H1 (cell line): ENCODE measurements at regions not wholly inside any gene's neighbourhood (a gene's known extent, or its start where the extent isn't known, plus 50 kb on each side); places are given as distances from the start of the nearest gene placed in this dataset.

Source experiments
- CTCF ChIA-PET: fragments of 300-600 bp; sonication (Branson Sonifier 250); formaldehyde crosslinking; loops from one replicate; lab custom pipeline; 2021; ENCODE audit not compliant: partially characterized antibody; lab: Charles Lee
- POLR2A ChIA-PET: fragments of 300-600 bp; sonication (Branson Sonifier 250); formaldehyde crosslinking; loops from one replicate; lab custom pipeline; 2021; ENCODE audit warnings: inconsistent platforms; ENCODE audit not compliant: partially characterized antibody; lab: Charles Lee
- DNase-seq, 2 experiments: peaks; one replicate each; pipeline versions ENCODE4 v3.0.0 to v3.0.0-alpha.2; 2010 to 2022; ENCODE audit warnings: low spot score in 2 of 2, low read depth in 1 of 2, mixed read lengths in 1 of 2
- FAIRE-seq: peaks from 2 replicates; lab custom pipeline; 2011; peaks lifted over from hg19 to GRCh38; lab: Jason Lieb, UNC
- H2AFZ ChIP-seq: 2 replicates; pipeline ENCODE4 v1.8.1; 2012; ENCODE audit warnings: low read length, inconsistent platforms
- H2AK5ac ChIP-seq: 2 replicates; pipeline ENCODE4 v1.6.1; 2013; ENCODE audit warnings: low read depth, low read length
- H2BK120ac ChIP-seq: replicated peaks from 2 replicates; pipeline ENCODE3; 2013; ENCODE audit warnings: low read depth, low read length, inconsistent platforms
- H2BK12ac ChIP-seq: 2 replicates; pipeline ENCODE4 v1.6.1; 2013; ENCODE audit warnings: low read depth, low read length
- H2BK15ac ChIP-seq: 2 replicates; pipeline ENCODE4 v1.6.1; 2013; ENCODE audit warnings: low read length
- H2BK20ac ChIP-seq: 2 replicates; pipeline ENCODE4 v1.6.1; 2013; ENCODE audit warnings: low read length
- H2BK5ac ChIP-seq: 2 replicates; pipeline ENCODE4 v1.6.1; 2013; ENCODE audit warnings: low read depth, low read length
- H3K14ac ChIP-seq: 2 replicates; pipeline ENCODE4 v1.6.1; 2013; ENCODE audit warnings: inconsistent platforms; ENCODE audit not compliant: insufficient read length
- H3K18ac ChIP-seq: 2 replicates; pipeline ENCODE4 v1.6.1; 2013; ENCODE audit warnings: low read length; ENCODE audit errors: extremely low read depth
- H3K23ac ChIP-seq: 2 replicates; pipeline ENCODE4 v1.6.1; 2013; ENCODE audit warnings: inconsistent platforms; ENCODE audit not compliant: insufficient read length
- H3K23me2 ChIP-seq: 2 replicates; pipeline ENCODE4 v1.6.1; 2013; ENCODE audit warnings: low read depth, low read length
- H3K27ac ChIP-seq: 2 replicates; pipeline ENCODE4 v1.6.1; 2011; ENCODE audit warnings: low read depth, low read length, inconsistent platforms
- H3K27me3 ChIP-seq, 4 experiments: replicated peaks in 1 of 4; 1 replicate in 1 of 4; 2 replicates in 3 of 4; pipeline versions ENCODE4 v1.6.1 to v1.8.1; 2011 to 2013; ENCODE audit warnings: low read length in 3 of 4, mild to moderate bottlenecking in 3 of 4, inconsistent platforms in 2 of 4, mixed read lengths in 2 of 4, moderate library complexity in 1 of 4; ENCODE audit not compliant: control insufficient read depth in 3 of 4, insufficient read depth in 3 of 4; ENCODE audit errors: extremely low read depth in 1 of 4
- H3K36me3 ChIP-seq, 4 experiments: 2 replicates each; pipeline versions ENCODE4 v1.6.1 to v1.8.1; 2011 to 2013; ENCODE audit warnings: mild to moderate bottlenecking in 4 of 4, low read length in 3 of 4, moderate library complexity in 2 of 4, control low read depth in 1 of 4, inconsistent platforms in 1 of 4; ENCODE audit not compliant: insufficient read depth in 4 of 4, control insufficient read depth in 2 of 4
- H3K4ac ChIP-seq: replicated peaks from 2 replicates; pipeline ENCODE3; 2013; ENCODE audit warnings: low read length, low read depth, mixed read lengths, inconsistent platforms; ENCODE audit not compliant: insufficient read length
- H3K4me1 ChIP-seq, 4 experiments: replicated peaks in 1 of 4; 1 replicate in 1 of 4; 2 replicates in 3 of 4; pipeline versions ENCODE4 v1.6.1 to v1.8.1; 2011 to 2013; ENCODE audit warnings: low read length in 3 of 4, inconsistent platforms in 2 of 4, mixed read lengths in 1 of 4; ENCODE audit not compliant: insufficient read depth in 4 of 4, control insufficient read depth in 3 of 4
- H3K4me2 ChIP-seq, 2 experiments: 2 replicates each; pipeline versions ENCODE4 v1.6.1 to v1.8.1; 2011 to 2013; ENCODE audit warnings: low read depth in 2 of 2, low read length in 2 of 2, control low read depth in 1 of 2, inconsistent platforms in 1 of 2, mild to moderate bottlenecking in 1 of 2; ENCODE audit not compliant: insufficient read depth in 1 of 2
- H3K4me3 ChIP-seq, 4 experiments: fragments of 200-600, 300-600 bp in 1 of 4; sonication (generic), shearing (Covaris generic), sonication (Bioruptor Twin) in 1 of 4; 2 replicates each; pipeline versions ENCODE4 v1.5.1 to v1.8.1; 2011 to 2016; ENCODE audit warnings: low read length in 4 of 4, low read depth in 3 of 4, control low read depth in 2 of 4, inconsistent platforms in 2 of 4, mild to moderate bottlenecking in 2 of 4, mixed read lengths in 1 of 4, moderate library complexity in 1 of 4; ENCODE audit not compliant: insufficient read depth in 2 of 4; ENCODE audit errors: extremely low read depth in 1 of 4
- H3K56ac ChIP-seq: replicated peaks from 2 replicates; pipeline ENCODE3; 2013; ENCODE audit warnings: low read depth, mild to moderate bottlenecking, mixed read lengths, low read length, inconsistent platforms; ENCODE audit not compliant: insufficient read length
- H3K79me1 ChIP-seq: 2 replicates; pipeline ENCODE4 v1.6.1; 2013; ENCODE audit warnings: low read depth, low read length, control low read depth
- H3K79me2 ChIP-seq, 2 experiments: 2 replicates each; pipeline versions ENCODE4 v1.6.1 to v1.8.1; 2012 to 2013; ENCODE audit warnings: low read length in 2 of 2, mild to moderate bottlenecking in 2 of 2, inconsistent platforms in 1 of 2; ENCODE audit not compliant: insufficient read depth in 2 of 2, control insufficient read depth in 1 of 2
- H3K9ac ChIP-seq, 4 experiments: replicated peaks in 1 of 4; 1 replicate in 1 of 4; 2 replicates in 3 of 4; pipeline versions ENCODE4 v1.6.1 to v1.8.1; 2011 to 2013; ENCODE audit warnings: low read depth in 3 of 4, low read length in 3 of 4, control low read depth in 2 of 4, mild to moderate bottlenecking in 2 of 4, moderate library complexity in 2 of 4, inconsistent platforms in 1 of 4; ENCODE audit errors: extremely low read depth in 1 of 4
- H3K9me3 ChIP-seq, 2 experiments: 2 replicates each; pipeline versions ENCODE4 v1.6.1 to v1.8.1; 2012 to 2013; ENCODE audit warnings: mild to moderate bottlenecking in 2 of 2, moderate library complexity in 2 of 2, control low read depth in 1 of 2, inconsistent platforms in 1 of 2, low read depth in 1 of 2, low read length in 1 of 2, mixed read lengths in 1 of 2; ENCODE audit not compliant: insufficient read depth in 2 of 2
- H4K20me1 ChIP-seq, 2 experiments: replicated peaks in 1 of 2; 2 replicates each; pipeline versions ENCODE3 to v1.8.1; 2011 to 2013; ENCODE audit warnings: inconsistent platforms in 2 of 2, low read length in 2 of 2, mild to moderate bottlenecking in 1 of 2; ENCODE audit not compliant: insufficient read depth in 2 of 2, control insufficient read depth in 1 of 2
- H4K5ac ChIP-seq: 2 replicates; pipeline ENCODE4 v1.6.1; 2013; ENCODE audit warnings: low read length, low read depth, mixed read lengths, inconsistent platforms; ENCODE audit not compliant: insufficient read length
- H4K8ac ChIP-seq: 2 replicates; pipeline ENCODE4 v1.8.0; 2013; ENCODE audit warnings: mild to moderate bottlenecking, moderate library complexity, low read length, inconsistent platforms; ENCODE audit not compliant: insufficient read depth; ENCODE audit errors: extremely low read depth
- H4K91ac ChIP-seq: replicated peaks from 2 replicates; pipeline ENCODE3; 2013; ENCODE audit warnings: low read length, mixed read lengths, inconsistent platforms; ENCODE audit not compliant: insufficient read length
- FOSL1 ChIP-seq: IDR thresholded peaks from 2 replicates; pipeline ENCODE4 v1.6.1; 2011; ENCODE audit warnings: mild to moderate bottlenecking, low read depth, low read length, moderate library complexity; ENCODE audit not compliant: insufficient read depth
- GABPA ChIP-seq: IDR thresholded peaks from 2 replicates; pipeline ENCODE4 v1.6.1; 2011; ENCODE audit warnings: mild to moderate bottlenecking, low read length, moderate library complexity, borderline replicate concordance; ENCODE audit not compliant: insufficient read depth
- KDM5A ChIP-seq: fragments of 200-600 bp; IDR thresholded peaks from 2 replicates; pipeline ENCODE4 v1.7.1; 2012; ENCODE audit warnings: mild to moderate bottlenecking, low read length, inconsistent platforms, mixed read lengths
- POLR2A ChIP-seq, 2 experiments: IDR thresholded peaks; 1 replicate in 1 of 2; 2 replicates in 1 of 2; pipeline ENCODE4 v1.6.1; 2011; ENCODE audit warnings: low read depth in 2 of 2, low read length in 2 of 2, mild to moderate bottlenecking in 2 of 2; ENCODE audit errors: control extremely low read depth in 1 of 2
- POU5F1 ChIP-seq: IDR thresholded peaks from 2 replicates; pipeline ENCODE4 v1.6.1; 2011; ENCODE audit warnings: low read depth, mild to moderate bottlenecking, low read length, moderate library complexity
- RNF2 ChIP-seq: fragments of 200-900, 300-1000 bp; sonication (generic); IDR thresholded peaks from 2 replicates; pipeline ENCODE4 v1.7.1; 2016; ENCODE audit warnings: borderline replicate concordance, low read depth, mild to moderate bottlenecking, antibody characterized with exemption, low read length; ENCODE audit not compliant: poor library complexity, severe bottlenecking; ENCODE audit errors: missing control alignments
- SIRT6 ChIP-seq: IDR thresholded peaks from one replicate; pipeline ENCODE4 v1.7.1; 2012; ENCODE audit warnings: low read length, inconsistent platforms
- SIX5 ChIP-seq: IDR thresholded peaks from 2 replicates; pipeline ENCODE4 v1.6.1; 2011; ENCODE audit warnings: mild to moderate bottlenecking, low read depth, low read length
- WGBS, 2 experiments: shearing (Covaris generic) in 1 of 2; methylation state at CpG; one replicate each; pipeline versions ENCODE4 v1.1.6 to v1.1.7; 2013 to 2015; ENCODE audit warnings: low lambda C conversion rate in 2 of 2, mixed read lengths in 2 of 2, inconsistent platforms in 1 of 2, low coverage in 1 of 2, missing lambda C conversion rate in 1 of 2; ENCODE audit not compliant: insufficient replicate concordance in 2 of 2, insufficient coverage in 1 of 2, insufficient read length in 1 of 2; ENCODE audit errors: extremely low coverage in 1 of 2, missing lambda C conversion rate in 1 of 2; 5-methylcytosine and 5-hydroxymethylcytosine counted together
- TF ChIP-seq, protein P1 (sequence below): IDR thresholded peaks from 2 replicates; pipeline ENCODE4 v1.6.1; 2012; ENCODE audit warnings: inconsistent platforms
- TF ChIP-seq, protein P2 (sequence below), 3 experiments: IDR thresholded peaks; 1 replicate in 2 of 3; 2 replicates in 1 of 3; pipeline versions ENCODE4 v1.5.1 to v1.6.1; 2011; ENCODE audit warnings: low read length in 3 of 3, mild to moderate bottlenecking in 3 of 3, inconsistent platforms in 2 of 3, low read depth in 1 of 3, moderate library complexity in 1 of 3; ENCODE audit not compliant: insufficient read depth in 1 of 3; ENCODE audit errors: control extremely low read depth in 1 of 3
- TF ChIP-seq, protein P3 (sequence below): IDR thresholded peaks from 2 replicates; pipeline ENCODE4 v1.6.1; 2011; ENCODE audit warnings: low read length, improper control_type of control experiment

DNA sequence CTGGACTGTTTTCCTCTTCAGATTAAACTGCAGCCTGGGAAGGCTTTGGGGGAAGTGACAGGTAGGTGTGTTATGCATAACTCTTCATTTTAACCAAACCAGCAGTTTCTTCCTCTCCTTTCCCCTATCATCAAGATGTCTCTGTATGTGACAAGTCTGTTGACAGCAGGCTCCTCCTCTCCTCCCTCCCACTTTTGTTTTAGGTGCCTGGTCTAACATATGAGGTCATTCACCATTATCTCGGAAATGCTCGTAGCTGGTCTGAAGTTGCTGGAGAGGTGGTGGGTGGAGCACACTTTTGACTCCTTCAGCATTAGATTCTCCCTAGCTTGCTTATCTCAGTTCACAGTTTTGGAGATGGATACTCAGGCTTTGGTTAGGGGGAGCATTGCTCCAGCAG, 571.0 kb upstream of the EEF2KMT start:
- Histone ChIP-seq H4K5ac (no peak overlapping the region), H2BK120ac (no peak overlapping the region), H3K23ac (no peak overlapping the region), H3K18ac (no peak overlapping the region), H3K4me1 (no peaks in the 10 kb centered on the region), H3K27me3 (no peaks in the 10 kb centered on the region), H3K56ac (no peak overlapping the region), H2AFZ (no peak overlapping the region), H2BK20ac (no peak overlapping the region), H4K20me1 (no peaks in the 10 kb centered on the region), H4K91ac (no peak overlapping the region), H2BK12ac (no peak overlapping the region), H3K23me2 (no peaks in the 10 kb centered on the region), H3K4me3 (no peak overlapping the region), H4K8ac (no peak overlapping the region), H2BK5ac (no peak overlapping the region), H2AK5ac (no peak overlapping the region), H3K4ac (no peak overlapping the region), H3K4me2 (no peak overlapping the region)
- POLR2A ChIA-PET = no interaction called here
- no peak for DNase-seq
- 77% methylated on average over 2 of the region's 2 CpGs; no CpG with 5 or more reads in 1 of the 2 experiments for WGBS, 2 experiments
- TF ChIP-seq, protein P1, sequence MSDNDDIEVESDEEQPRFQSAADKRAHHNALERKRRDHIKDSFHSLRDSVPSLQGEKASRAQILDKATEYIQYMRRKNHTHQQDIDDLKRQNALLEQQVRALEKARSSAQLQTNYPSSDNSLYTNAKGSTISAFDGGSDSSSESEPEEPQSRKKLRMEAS = no peak
- TF ChIP-seq SIX5 (no peak), RNF2 (no peak), GABPA (no peak), SIRT6 (no peak), POU5F1 (no peak), FOSL1 (no peak), KDM5A (no peak), POLR2A (IDR thresholded peaks at IDR 0.05; ENCODE audit: control extremely low read depth in 1 of 2, low read depth in 2 of 2, low read length in 2 of 2) (no peak)
- TF ChIP-seq, protein P2, sequence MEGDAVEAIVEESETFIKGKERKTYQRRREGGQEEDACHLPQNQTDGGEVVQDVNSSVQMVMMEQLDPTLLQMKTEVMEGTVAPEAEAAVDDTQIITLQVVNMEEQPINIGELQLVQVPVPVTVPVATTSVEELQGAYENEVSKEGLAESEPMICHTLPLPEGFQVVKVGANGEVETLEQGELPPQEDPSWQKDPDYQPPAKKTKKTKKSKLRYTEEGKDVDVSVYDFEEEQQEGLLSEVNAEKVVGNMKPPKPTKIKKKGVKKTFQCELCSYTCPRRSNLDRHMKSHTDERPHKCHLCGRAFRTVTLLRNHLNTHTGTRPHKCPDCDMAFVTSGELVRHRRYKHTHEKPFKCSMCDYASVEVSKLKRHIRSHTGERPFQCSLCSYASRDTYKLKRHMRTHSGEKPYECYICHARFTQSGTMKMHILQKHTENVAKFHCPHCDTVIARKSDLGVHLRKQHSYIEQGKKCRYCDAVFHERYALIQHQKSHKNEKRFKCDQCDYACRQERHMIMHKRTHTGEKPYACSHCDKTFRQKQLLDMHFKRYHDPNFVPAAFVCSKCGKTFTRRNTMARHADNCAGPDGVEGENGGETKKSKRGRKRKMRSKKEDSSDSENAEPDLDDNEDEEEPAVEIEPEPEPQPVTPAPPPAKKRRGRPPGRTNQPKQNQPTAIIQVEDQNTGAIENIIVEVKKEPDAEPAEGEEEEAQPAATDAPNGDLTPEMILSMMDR (IDR thresholded peaks at IDR 0.05; ENCODE audit: control extremely low read depth in 1 of 3, insufficient read depth in 1 of 3, low read depth in 1 of 3, low read length in 3 of 3) = no peak
- TF ChIP-seq, protein P3, sequence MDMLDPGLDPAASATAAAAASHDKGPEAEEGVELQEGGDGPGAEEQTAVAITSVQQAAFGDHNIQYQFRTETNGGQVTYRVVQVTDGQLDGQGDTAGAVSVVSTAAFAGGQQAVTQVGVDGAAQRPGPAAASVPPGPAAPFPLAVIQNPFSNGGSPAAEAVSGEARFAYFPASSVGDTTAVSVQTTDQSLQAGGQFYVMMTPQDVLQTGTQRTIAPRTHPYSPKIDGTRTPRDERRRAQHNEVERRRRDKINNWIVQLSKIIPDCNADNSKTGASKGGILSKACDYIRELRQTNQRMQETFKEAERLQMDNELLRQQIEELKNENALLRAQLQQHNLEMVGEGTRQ = no peak
- TF ChIP-seq, all 59 proteins: peak for 0
- CTCF ChIA-PET = interaction anchor here (0.7 to 1.2 kb wide), 3 partner anchors 35 to 221 kb away, joined by 3 to 4 read pairs (median 4); no protein-coding TSS in a partner anchor
- H3K79me2 ChIP-seq = no peaks in the 10 kb centered on the region
- no peak overlapping the region for H3K14ac ChIP-seq
- no peaks in the 10 kb centered on the region for H3K36me3 ChIP-seq
- H3K79me1 ChIP-seq = no peaks in the 10 kb centered on the region
- H3K9me3 ChIP-seq = no peaks in the 10 kb centered on the region
- no peak overlapping the region for H3K9ac ChIP-seq
- H3K27ac ChIP-seq = no peak overlapping the region
- FAIRE-seq = no peak
- no peak overlapping the region for H2BK15ac ChIP-seq
